HEK293 (cell line): ENCODE measurements at regions not wholly inside any gene's neighbourhood (a gene's known extent, or its start where the extent isn't known, plus 50 kb on each side); places are given as distances from the start of the nearest gene placed in this dataset.

Experiments used
- CTCF ChIA-PET: fragments of 350-600 bp; formaldehyde crosslinking; extraction: SDS; loops from one replicate; lab custom pipeline; 2021; ENCODE audit warnings: antibody characterized with exemption; lab: Yijun Ruan, JAX
- POLR2A ChIA-PET: fragments of 300-600 bp; formaldehyde crosslinking; extraction: SDS; loops from one replicate; lab custom pipeline; 2020; ENCODE audit warnings: antibody characterized with exemption, inconsistent platforms; lab: Yijun Ruan, JAX
- H3K27ac ChIP-seq: fragments of 200-500 bp; sonication (Bioruptor generic); 2 replicates; pipeline ENCODE4 v1.5.1; 2014; ENCODE audit warnings: low read depth, low read length, control low read depth, inconsistent platforms; ENCODE audit errors: extremely low read depth
- H3K36me3 ChIP-seq, 2 experiments: fragments of 200-500 bp in 1 of 2; sonication (Bioruptor generic) in 1 of 2; 1 replicate in 1 of 2; 2 replicates in 1 of 2; pipeline ENCODE4 v1.5.1; 2014 to 2017; ENCODE audit warnings: inconsistent platforms in 2 of 2, low read length in 2 of 2; ENCODE audit not compliant: control insufficient read depth in 2 of 2, insufficient read depth in 1 of 2
- H3K4me1 ChIP-seq: fragments of 200-500 bp; sonication (Bioruptor generic); 2 replicates; pipeline ENCODE4 v1.5.1; 2014; ENCODE audit warnings: mild to moderate bottlenecking, low read length, inconsistent platforms; ENCODE audit not compliant: control insufficient read depth, insufficient read depth
- H3K4me3 ChIP-seq: 2 replicates; pipeline ENCODE4 v1.5.1; 2011; ENCODE audit warnings: low read depth, mild to moderate bottlenecking, control low read depth, low read length, moderate library complexity
- H3K9me3 ChIP-seq: fragments of 200-500 bp; sonication (Bioruptor generic); 2 replicates; pipeline ENCODE4 v1.5.1; 2014; ENCODE audit warnings: low read depth, low read length, inconsistent platforms; ENCODE audit not compliant: control insufficient read depth, insufficient read depth
- BCL11B ChIP-seq: fragments of 450-650 bp; formaldehyde crosslinking; IDR thresholded peaks from 2 replicates; pipeline ENCODE4 v1.5.1; 2016; ENCODE audit warnings: low read depth, missing biosample characterization, missing genetic modification characterization
- EGR2 ChIP-seq: fragments of 450-650 bp; formaldehyde crosslinking; IDR thresholded peaks from 2 replicates; pipeline ENCODE4 v1.5.1; 2016; ENCODE audit warnings: low read depth, missing biosample characterization, missing genetic modification characterization
- GLI4 ChIP-seq: fragments of 450-650 bp; formaldehyde crosslinking; IDR thresholded peaks from 2 replicates; pipeline ENCODE4 v1.5.1; 2016; ENCODE audit warnings: missing biosample characterization, missing genetic modification characterization
- TSHZ1 ChIP-seq: fragments of 450-650 bp; formaldehyde crosslinking; IDR thresholded peaks from 2 replicates; pipeline ENCODE4 v1.5.1; 2016; ENCODE audit warnings: missing biosample characterization, missing genetic modification characterization, borderline replicate concordance
- ZBTB6 ChIP-seq: fragments of 450-650 bp; formaldehyde crosslinking; IDR thresholded peaks from 2 replicates; pipeline ENCODE4 v1.5.1; 2017; ENCODE audit warnings: missing biosample characterization, missing genetic modification characterization
- ZIC2 ChIP-seq: fragments of 450-650 bp; formaldehyde crosslinking; IDR thresholded peaks from 2 replicates; pipeline ENCODE4 v1.5.1; 2016; ENCODE audit warnings: missing biosample characterization, missing genetic modification characterization
- ZNF248 ChIP-seq: fragments of 450-650 bp; formaldehyde crosslinking; IDR thresholded peaks from 2 replicates; pipeline ENCODE4 v1.5.1; 2017; ENCODE audit warnings: missing biosample characterization, missing genetic modification characterization
- ZNF350 ChIP-seq: fragments of 450-650 bp; formaldehyde crosslinking; IDR thresholded peaks from 2 replicates; pipeline ENCODE4 v1.5.0; 2017; ENCODE audit warnings: missing biosample characterization, mild to moderate bottlenecking, missing genetic modification characterization
- ZNF391 ChIP-seq: fragments of 450-650 bp; formaldehyde crosslinking; IDR thresholded peaks from 2 replicates; pipeline ENCODE4 v1.5.1; 2016; ENCODE audit warnings: low read depth, missing biosample characterization, missing genetic modification characterization, borderline replicate concordance
- ZNF404 ChIP-seq: fragments of 450-650 bp; formaldehyde crosslinking; IDR thresholded peaks from 2 replicates; pipeline ENCODE4 v1.5.1; 2017; ENCODE audit warnings: missing biosample characterization, missing genetic modification characterization
- ZNF501 ChIP-seq: fragments of 450-650 bp; formaldehyde crosslinking; IDR thresholded peaks from 2 replicates; pipeline ENCODE4 v1.5.1; 2016; ENCODE audit warnings: missing biosample characterization, missing genetic modification characterization
- ZNF529 ChIP-seq: fragments of 450-650 bp; formaldehyde crosslinking; IDR thresholded peaks from 2 replicates; pipeline ENCODE4 v1.5.1; 2017; ENCODE audit warnings: missing genetic modification characterization, missing biosample characterization; ENCODE audit not compliant: insufficient replicate concordance
- ZNF555 ChIP-seq: fragments of 450-650 bp; formaldehyde crosslinking; conservative IDR thresholded peaks from 2 replicates; pipeline ENCODE4 v1.5.1; 2017; ENCODE audit warnings: missing biosample characterization, mild to moderate bottlenecking, missing genetic modification characterization, inconsistent platforms
- ZNF660 ChIP-seq: fragments of 450-650 bp; IDR thresholded peaks from 2 replicates; pipeline ENCODE4 v1.5.1; 2018; ENCODE audit warnings: missing biosample characterization, mild to moderate bottlenecking, missing genetic modification characterization
- ZNF704 ChIP-seq: fragments of 450-650 bp; formaldehyde crosslinking; IDR thresholded peaks from 2 replicates; pipeline ENCODE4 v1.5.1; 2016; ENCODE audit warnings: missing biosample characterization, missing genetic modification characterization
- TF ChIP-seq, protein P1 (sequence below): fragments of 450-650 bp; formaldehyde crosslinking; IDR thresholded peaks from 2 replicates; pipeline ENCODE4 v1.5.1; 2016; ENCODE audit warnings: missing biosample characterization, missing genetic modification characterization
- TF ChIP-seq, protein P2 (sequence below): fragments of 450-650 bp; formaldehyde crosslinking; IDR thresholded peaks from 2 replicates; pipeline ENCODE4 v1.5.1; 2016; ENCODE audit warnings: missing biosample characterization, missing genetic modification characterization
- TF ChIP-seq, protein P3 (sequence below): fragments of 450-650 bp; formaldehyde crosslinking; conservative IDR thresholded peaks from 2 replicates; pipeline ENCODE4 v1.5.1; 2016; ENCODE audit warnings: low read depth, missing biosample characterization, missing genetic modification characterization

- Histone ChIP-seq H3K27ac (no peak overlapping the region), H3K4me1 (no peaks in the 10 kb centered on the region), H3K36me3 (no peaks in the 10 kb centered on the region), H3K9me3 (no peaks in the 10 kb centered on the region), H3K4me3 (no peak overlapping the region)
- ChIA-PET CTCF (interaction anchor here (1.1 to 1.3 kb wide), 3 partner anchors 8 to 1011 kb away, joined by 3 to 5 read pairs (median 4); no protein-coding TSS in a partner anchor), POLR2A (no interaction called here)
- TF ChIP-seq, protein P1, sequence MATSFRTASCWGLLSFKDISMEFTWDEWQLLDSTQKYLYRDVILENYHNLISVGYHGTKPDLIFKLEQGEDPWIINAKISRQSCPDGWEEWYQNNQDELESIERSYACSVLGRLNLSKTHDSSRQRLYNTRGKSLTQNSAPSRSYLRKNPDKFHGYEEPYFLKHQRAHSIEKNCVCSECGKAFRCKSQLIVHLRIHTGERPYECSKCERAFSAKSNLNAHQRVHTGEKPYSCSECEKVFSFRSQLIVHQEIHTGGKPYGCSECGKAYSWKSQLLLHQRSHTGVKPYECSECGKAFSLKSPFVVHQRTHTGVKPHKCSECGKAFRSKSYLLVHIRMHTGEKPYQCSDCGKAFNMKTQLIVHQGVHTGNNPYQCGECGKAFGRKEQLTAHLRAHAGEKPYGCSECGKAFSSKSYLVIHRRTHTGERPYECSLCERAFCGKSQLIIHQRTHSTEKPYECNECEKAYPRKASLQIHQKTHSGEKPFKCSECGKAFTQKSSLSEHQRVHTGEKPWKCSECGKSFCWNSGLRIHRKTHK (tag by site-specific recombination) = no peak
- TF ChIP-seq ZBTB6 (tag by site-specific recombination) = no peak
- no peak for TF ChIP-seq ZNF704 (tag by site-specific recombination)
- TF ChIP-seq ZNF529 (tag by site-specific recombination) = no peak
- TF ChIP-seq ZIC2 (tag by site-specific recombination) = no peak
- no peak for TF ChIP-seq ZNF350
- TF ChIP-seq GLI4 (tag by site-specific recombination) = no peak
- no peak for TF ChIP-seq ZNF391 (tag by site-specific recombination)
- no peak for TF ChIP-seq ZNF404 (tag by site-specific recombination)
- no peak for TF ChIP-seq ZNF555 (tag by site-specific recombination)
- no peak for TF ChIP-seq ZNF660 (tag by site-specific recombination)
- TF ChIP-seq, protein P2, sequence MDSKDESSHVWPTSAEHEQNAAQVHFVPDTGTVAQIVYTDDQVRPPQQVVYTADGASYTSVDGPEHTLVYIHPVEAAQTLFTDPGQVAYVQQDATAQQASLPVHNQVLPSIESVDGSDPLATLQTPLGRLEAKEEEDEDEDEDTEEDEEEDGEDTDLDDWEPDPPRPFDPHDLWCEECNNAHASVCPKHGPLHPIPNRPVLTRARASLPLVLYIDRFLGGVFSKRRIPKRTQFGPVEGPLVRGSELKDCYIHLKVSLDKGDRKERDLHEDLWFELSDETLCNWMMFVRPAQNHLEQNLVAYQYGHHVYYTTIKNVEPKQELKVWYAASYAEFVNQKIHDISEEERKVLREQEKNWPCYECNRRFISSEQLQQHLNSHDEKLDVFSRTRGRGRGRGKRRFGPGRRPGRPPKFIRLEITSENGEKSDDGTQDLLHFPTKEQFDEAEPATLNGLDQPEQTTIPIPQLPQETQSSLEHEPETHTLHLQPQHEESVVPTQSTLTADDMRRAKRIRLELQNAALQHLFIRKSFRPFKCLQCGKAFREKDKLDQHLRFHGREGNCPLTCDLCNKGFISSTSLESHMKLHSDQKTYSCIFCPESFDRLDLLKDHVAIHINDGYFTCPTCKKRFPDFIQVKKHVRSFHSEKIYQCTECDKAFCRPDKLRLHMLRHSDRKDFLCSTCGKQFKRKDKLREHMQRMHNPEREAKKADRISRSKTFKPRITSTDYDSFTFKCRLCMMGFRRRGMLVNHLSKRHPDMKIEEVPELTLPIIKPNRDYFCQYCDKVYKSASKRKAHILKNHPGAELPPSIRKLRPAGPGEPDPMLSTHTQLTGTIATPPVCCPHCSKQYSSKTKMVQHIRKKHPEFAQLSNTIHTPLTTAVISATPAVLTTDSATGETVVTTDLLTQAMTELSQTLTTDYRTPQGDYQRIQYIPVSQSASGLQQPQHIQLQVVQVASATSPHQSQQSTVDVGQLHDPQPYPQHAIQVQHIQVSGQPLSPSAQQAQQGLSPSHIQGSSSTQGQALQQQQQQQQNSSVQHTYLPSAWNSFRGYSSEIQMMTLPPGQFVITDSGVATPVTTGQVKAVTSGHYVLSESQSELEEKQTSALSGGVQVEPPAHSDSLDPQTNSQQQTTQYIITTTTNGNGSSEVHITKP = no peak
- no peak for TF ChIP-seq ZNF248 (tag by site-specific recombination)
Observed at GRCh38 chr1:221444346-221444745, 297.5 kb downstream of the DUSP10 start.

DNA sequence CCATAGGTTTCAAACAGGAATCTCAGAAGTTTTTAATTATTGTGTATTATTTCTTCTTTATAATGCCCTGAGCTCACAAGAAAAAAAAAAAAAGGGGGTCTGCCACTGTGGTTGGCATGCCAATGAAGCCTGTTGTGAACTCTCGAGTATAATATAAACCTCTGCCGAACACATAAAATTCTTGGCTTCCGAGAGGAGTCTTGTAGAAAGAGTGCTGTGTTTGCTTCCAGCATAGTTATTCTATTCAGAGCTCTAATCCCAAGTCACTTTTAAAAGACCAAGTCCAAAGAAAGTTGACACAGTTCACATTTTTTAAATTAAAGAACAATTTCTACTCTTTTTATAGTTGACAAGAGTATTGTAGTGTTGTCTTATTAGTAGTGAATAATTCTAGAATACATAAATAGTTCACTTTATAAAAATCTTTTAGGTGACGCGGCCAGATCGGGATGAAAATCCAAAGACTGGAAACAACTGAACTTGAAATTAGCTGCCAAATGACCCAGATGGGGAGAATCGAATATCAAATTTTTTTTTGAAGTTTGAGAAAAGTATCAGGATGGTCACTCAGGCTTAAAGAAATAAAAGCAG is 293.2 kb downstream of the DUSP10 start:
- Histone ChIP-seq H3K36me3 (no peaks in the 10 kb centered on the region), H3K4me1 (no peaks in the 10 kb centered on the region), H3K9me3 (no peaks in the 10 kb centered on the region), H3K4me3 (no peak overlapping the region), H3K27ac (no peak overlapping the region)
- ChIA-PET POLR2A (no interaction called here), CTCF (interaction anchor here (0.5 to 1.6 kb wide), 3 partner anchors 13 to 531 kb away, joined by 3 to 9 read pairs (median 4); no protein-coding TSS in a partner anchor)
- TF ChIP-seq, protein P3, sequence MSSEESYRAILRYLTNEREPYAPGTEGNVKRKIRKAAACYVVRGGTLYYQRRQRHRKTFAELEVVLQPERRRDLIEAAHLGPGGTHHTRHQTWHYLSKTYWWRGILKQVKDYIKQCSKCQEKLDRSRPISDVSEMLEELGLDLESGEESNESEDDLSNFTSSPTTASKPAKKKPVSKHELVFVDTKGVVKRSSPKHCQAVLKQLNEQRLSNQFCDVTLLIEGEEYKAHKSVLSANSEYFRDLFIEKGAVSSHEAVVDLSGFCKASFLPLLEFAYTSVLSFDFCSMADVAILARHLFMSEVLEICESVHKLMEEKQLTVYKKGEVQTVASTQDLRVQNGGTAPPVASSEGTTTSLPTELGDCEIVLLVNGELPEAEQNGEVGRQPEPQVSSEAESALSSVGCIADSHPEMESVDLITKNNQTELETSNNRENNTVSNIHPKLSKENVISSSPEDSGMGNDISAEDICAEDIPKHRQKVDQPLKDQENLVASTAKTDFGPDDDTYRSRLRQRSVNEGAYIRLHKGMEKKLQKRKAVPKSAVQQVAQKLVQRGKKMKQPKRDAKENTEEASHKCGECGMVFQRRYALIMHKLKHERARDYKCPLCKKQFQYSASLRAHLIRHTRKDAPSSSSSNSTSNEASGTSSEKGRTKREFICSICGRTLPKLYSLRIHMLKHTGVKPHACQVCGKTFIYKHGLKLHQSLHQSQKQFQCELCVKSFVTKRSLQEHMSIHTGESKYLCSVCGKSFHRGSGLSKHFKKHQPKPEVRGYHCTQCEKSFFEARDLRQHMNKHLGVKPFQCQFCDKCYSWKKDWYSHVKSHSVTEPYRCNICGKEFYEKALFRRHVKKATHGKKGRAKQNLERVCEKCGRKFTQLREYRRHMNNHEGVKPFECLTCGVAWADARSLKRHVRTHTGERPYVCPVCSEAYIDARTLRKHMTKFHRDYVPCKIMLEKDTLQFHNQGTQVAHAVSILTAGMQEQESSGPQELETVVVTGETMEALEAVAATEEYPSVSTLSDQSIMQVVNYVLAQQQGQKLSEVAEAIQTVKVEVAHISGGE (tag by site-specific recombination) = no peak
- TF ChIP-seq ZNF501 (tag by site-specific recombination) (no peak), BCL11B (tag by site-specific recombination) (no peak), ZBTB6 (tag by site-specific recombination) (no peak), TSHZ1 (no peak), EGR2 (tag by site-specific recombination) (no peak)
